Forelimb muscle (tissue), 1 donor: ENCODE measurements at regions not wholly inside any gene's neighbourhood (a gene's known extent, or its start where the extent isn't known, plus 50 kb on each side); places are given as distances from the start of the nearest gene placed in this dataset.

Experiments
- DNase-seq: peaks from one replicate; pipeline ENCODE4 v3.0.0-alpha.2; 2013; ENCODE audit warnings: low read depth

DNA sequence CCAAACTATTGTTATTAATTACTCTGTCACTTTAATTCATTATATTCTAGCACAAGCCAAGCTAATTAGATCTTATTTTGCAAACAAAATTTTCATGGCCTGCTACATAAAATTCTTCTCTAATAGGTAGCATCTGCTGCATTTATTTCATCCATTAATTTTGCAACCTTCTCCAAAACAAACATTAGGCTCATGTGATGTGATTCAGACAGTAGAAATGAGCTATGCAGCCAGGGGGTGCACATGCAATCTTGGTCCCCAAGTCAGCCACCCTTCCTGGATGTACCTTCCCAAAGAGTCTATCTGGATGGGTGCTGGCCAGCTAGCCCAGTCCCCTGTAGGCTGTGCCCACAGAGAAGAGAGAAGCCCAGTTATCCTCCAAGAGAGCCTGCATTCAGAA is 242.1 kb upstream of the OSR1 start:
- DNase-seq: no peak

DNA sequence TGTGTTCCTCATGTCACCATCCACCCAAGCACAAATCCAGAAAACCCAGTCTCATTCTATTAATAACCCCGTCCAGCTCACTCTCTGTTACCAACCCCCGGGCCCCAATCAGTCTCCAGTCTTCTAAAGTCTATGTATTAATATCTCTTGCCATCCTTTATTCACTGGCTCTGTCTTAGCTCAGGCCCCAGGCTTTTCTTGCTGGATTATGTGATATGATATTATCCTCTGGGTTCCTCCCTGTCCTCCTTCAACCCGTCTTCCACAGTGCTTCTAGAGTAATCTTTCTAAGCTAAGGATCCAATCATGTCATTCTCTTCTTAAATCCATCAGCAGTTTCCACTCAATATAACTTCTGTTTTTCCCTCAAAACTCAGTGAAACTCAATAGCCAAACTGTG is 240.5 kb upstream of the OSR1 start:
- no peak for DNase-seq

DNA sequence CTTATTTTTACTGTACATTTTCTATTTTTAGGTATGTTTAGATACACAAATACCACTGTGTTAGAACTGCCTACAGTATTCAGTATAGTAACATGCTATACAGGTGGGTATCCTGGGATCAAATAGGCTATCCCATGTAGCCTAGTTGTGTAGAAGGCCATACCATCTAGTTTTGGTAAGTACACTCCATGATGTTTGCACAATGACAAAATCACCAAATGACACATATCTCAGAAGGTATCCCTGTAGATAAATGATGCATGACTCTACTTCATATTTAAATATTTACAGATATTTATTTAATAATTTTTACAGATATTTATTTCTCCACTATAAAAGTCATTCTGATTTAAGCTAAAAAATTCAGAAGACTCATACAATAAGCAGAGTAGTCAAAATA is 233.8 kb upstream of the OSR1 start:
- no peak for DNase-seq

DNA sequence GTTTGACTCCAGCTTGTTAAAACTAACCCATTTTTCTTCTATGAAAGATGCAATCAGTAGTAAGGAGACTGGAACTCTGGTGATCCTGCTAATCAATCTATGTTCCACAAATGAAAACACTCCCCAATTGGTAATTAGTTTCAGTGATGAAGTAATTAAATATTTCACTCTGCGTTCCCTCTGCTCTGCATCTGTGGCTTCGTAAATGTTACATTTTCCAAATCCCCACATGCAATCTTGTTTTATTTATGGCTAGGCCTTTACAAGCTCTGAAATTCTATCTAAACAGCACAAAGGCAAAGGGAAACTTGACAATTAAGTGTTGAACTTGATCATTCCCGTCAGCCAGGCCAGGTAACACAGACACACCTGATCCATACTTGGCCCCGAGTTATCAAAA is 231.4 kb upstream of the OSR1 start:
- DNase-seq: no peak

DNA sequence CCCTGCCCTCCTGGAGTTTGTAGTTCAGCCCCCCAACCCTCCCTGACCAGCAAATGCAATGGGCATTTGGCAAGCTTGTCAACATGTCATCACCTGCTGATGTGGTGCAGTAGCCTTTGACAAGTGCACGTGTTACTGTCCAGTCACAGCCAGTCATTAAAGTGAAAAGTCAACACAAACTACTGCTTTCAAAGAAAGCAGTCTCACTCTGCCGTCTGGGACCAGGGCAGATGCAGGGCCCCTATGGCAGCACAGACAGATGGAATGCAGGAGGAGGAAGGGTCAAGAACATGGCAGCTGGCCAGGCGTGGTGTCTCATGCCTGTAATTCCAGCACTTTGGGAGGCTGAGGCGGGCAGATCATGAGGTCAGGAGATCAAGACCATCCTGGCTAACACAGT is 222.4 kb upstream of the OSR1 start:
- DNase-seq: no peak

DNA sequence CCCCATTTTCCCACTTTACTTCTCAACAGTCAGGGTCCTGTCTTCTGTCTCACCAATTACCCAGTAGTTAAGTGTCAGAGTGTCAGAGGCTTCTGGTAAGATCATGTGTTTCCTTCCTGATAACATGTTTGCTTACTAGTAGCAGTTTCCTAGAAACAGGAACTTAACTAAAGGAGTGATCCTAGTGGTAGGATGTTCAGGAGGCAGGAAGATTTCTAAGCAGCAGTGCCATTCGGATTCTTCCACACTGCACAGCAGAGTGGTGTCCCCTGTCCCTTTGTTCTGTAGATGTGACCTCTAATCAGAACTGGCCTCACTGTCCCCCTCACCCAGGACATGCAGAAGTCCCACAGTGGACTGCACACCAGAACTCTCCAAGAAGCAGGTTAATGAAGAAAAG is 221.8 kb upstream of the OSR1 start:
- DNase-seq: no peak

DNA sequence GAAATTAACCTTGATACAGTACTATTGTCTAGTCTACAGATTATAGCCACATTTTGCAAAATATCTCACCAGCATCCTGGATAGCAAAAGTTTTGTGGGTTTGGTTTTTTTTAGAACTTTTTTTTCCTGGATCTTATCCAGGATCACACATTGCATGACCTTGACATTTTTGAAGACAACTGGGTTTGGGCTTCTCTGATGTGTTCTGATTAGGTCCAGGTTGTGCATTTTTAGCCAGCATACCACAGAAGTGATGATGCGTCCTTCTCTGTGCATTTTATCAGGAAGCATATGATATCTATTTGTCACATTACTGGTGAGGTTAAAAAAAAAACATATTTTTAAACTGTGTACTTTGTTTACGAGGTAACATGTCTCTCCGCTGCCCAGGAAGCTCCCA is 221.0 kb upstream of the OSR1 start:
- no peak for DNase-seq

DNA sequence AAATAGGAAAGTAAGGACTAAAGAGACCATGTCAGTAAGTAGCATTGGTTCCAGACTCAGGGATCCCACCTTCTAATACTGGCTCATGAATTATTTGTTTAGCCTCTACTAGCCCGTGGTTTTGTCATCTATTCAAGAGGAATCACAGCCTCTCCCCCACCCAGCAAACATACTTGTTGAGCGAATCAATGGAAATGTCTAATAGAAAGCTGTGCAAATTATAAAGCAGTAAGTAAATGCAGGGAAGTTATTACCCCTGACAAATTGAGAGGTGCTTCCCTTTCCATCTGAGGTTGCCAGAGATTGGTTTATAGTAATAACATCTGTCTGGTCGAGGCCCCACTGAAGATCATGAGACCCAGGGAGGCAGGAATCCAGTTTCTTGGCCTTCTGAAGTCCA is 219.3 kb upstream of the OSR1 start:
- DNase-seq: no peak

DNA sequence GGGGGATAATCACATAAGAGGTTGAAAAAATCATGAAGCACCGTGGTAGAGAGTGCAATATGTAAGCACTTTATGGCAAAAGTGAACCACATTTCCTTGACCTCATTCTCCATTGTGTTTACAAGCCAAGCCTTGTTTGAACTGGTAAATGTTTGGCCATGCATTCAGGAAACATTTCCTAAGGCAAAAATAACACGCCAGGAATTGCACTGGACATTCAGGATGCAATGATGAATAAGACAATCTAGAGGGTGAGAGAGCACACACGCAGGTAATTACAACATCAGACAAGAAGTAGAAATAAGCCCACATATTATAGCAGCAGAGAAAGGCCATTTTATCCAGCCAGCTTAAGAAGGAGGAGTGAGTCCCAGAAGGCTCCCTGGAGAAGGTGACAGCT is 218.0 kb upstream of the OSR1 start:
- DNase-seq: no peak

DNA sequence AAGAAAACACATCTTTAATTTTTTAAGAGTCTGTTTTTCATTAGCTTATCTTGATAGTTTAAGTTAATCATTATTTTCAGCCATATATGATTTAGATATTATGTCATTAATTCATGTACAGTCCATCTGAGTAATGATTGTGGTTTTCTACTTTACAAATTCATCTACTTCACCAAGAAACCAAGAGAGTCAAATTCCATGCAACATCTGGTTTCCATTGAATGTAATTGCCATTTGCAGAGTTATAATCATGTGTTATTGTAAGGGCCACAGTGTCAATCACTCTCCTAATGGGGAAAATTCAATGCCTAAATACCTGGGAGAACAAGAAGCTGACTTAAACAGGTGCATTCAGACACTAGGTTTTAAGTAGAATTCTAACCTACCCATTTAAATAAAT is 217.2 kb upstream of the OSR1 start:
- DNase-seq: no peak

DNA sequence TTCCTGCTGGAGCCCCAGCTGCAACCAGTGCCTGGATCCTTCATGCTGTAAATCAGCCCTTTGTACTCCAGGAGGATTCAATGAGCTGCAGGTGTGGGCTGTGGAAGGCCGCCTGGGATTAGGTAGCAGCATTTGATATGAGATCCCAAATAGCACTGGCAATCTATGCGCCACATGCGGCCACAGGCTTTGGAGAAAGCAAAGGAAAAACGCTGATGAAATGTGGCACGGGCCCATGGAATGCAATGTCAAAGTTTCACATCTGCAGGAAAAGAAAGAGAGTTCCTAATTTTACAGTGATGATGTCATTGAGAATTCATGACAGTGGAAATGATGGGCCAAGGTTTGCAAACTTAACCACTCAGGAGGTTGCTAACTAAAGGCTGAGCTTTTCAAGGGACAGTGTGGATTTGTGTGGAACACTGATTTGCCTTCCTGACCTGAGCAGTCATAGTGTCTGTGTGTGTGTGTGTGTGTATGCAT is 216.4 kb upstream of the OSR1 start:
- DNase-seq: peak; percentile 88

DNA sequence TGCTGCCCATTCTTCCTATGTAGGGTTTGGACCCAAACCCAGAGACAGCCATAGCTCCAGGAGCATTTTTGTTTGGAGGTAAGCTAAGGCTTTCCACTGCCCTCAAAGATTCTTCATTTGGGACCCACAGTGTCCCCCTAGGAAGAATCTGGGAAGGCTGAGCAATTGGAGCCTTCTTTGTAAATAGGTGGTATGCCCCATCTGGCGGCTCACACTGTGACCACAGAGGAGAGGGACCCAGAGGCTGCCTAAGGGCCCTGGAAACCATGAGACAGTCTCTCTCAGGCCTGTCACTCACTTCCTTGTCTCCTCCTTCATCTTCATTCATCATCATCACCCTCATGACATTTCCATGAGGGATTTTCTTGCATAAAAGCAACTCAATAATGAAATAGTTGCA is 215.4 kb upstream of the OSR1 start:
- DNase-seq: no peak

DNA sequence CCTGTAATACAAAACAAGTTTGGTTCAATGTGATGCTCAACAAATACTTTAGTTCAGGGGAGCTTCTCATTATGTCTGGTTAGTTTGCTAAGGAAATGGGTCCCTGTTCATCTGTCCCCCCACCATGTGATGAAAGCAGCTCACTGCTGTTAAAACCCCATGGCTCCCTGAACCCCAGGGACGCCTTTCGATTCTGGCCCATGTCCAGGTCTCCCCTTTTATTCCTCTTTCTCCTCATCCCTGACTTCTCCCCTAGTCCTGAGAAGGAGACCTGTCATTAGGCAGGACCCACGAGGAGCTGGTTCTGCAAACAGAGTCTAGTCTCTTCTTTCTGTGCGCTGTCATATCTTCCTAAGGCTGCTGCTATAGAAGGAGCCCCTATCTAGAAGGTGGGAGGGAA is 213.3 kb upstream of the OSR1 start:
- no peak for DNase-seq

DNA sequence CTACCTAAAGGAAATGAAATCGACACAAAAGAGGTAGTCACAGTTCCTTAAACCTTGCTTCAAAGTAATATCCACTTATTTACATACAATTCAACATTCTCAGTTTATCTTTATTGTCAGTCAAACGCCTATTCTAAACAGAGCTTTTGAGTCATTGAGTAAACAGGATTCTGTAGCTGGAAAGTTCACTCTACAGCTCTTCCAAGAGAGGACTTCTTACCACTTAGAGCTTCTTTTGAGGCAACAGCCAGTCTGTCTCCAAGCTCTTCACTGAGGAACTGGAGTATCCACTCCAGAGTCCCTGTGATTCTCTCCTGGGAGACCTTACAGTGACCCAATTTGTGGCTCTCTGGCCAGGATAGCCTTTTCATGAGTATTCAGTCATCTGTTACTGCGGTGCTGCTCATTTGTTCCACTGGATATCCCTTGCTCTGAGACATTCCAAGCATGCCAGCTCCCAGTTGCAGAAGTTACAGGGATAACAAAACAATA is 210.9 kb upstream of the OSR1 start:
- DNase-seq: no peak

DNA sequence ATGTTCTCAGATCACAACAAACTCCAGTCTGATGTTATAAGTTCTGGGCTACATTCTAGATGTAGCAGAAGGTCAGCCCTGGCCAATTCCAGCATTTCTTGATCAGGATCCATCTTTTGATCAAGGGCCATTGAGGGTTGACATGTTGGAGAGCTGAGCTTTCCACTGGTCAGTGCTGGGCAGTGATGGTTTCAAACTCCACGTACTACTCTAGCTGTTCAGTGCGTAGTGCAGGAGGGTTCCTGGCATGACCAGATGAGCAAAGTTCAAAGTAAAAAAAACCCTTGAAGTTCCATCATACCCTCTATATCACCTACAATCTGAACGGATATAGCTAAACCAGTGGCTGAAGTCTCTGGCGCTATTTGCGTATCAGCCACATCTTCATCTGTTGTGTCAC is 210.4 kb upstream of the OSR1 start:
- no peak for DNase-seq

DNA sequence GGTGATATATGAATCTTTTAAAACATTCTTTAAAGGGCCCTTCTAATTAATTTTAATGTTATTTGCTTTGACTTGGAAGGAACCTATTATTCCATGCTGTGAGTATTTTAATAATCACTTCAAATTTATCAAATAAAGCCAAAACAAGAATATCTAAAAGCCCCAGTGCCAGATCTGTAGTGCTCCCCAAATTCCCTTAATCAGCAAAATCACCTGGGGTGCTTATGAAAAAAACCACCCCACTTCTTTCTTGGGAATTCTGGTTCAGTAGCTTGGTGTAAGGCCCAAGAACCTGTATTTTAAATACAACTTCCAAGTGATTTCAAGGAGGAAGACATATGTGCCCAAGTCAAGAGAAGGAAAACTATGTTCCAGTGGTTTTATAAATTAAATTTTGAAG is 202.4 kb upstream of the OSR1 start:
- DNase-seq: no peak

DNA sequence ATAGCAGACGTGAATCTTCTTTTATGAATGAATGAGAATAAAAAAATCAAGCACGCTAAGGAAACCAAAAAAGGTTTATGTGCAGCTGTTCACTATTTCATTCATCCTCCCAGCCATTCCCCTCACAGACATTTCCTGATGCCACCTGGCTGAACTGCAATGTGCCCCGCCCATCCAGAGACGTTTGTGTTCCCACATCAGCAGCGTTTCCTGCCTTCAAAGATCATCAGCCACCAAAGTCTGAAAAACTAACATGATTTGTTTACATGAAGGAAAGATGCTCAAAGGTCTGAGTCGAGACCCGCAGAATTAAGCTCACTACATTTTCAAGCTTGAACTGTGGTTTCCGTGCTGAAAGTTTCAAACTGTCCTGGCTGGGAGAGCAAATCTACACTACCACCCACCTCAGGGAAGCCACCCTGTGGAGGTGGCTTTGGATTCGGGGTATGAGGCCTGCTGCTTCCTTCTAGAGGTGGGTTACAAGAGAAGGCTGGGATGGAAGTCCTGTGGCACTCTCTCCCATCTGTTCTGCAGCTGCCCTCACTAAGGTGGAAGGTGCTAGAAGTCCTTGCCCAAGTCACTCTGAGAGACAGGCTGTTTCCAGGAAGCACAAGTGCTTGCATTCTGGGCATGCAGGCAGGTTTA is 201.3 kb upstream of the OSR1 start:
- DNase-seq: no peak

DNA sequence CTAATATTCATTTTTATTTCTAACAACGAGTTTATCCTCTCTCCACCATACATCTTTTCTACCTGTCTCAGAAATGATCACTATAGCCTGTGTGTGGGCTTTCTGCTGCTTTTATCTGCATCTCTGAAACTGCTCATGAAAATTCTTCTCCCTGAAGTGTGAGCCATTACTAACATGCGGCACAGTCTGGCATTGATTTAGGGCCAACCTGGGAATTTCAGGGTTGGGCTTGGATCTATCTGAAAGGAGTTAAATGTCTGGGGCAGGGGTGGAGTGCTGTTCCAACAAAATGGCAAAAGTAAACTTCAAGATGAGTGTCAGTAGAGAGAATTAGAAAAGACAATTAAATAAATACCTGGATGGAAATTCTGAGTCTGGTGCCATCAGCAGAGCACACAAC is 198.2 kb upstream of the OSR1 start:
- DNase-seq: no peak

DNA sequence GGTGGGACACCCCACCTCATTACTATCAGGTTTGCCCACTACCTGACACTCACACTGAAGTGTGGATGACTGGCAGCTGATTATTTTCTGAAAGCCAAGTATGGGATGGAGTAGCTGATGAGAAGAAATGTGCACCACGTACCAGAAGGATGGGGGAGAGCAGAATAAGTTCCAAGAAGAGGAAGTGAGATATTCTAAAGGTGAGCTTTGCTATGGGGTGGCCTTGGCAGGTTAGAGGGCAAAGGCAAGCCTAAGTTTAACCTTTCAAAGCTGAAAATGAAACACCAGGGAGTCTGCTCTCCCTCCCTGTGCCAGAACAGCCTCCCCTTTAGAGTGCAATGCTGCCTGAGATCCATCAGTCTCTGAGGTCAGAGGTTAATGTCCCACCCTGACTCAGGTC is 196.1 kb upstream of the OSR1 start:
- DNase-seq: no peak

DNA sequence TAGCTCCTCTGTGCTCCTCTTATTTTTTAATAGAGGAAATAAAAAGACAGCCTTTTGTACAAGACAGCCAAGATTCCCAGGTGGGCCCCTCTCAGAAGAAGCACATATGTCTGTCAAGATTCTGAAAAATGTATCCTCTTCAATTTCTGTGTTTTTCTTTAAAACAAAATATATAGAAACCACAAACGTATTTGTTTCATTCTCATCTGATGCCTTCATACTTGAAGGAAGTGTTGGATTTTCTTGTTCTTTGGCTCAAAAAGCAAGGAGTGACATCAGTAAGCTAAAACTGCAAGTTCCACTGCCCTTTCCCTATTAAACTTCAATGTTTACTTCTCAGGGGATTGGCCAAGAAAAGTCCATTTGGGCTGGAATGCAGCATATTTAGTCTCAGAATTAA is 193.8 kb upstream of the OSR1 start:
- no peak for DNase-seq

DNA sequence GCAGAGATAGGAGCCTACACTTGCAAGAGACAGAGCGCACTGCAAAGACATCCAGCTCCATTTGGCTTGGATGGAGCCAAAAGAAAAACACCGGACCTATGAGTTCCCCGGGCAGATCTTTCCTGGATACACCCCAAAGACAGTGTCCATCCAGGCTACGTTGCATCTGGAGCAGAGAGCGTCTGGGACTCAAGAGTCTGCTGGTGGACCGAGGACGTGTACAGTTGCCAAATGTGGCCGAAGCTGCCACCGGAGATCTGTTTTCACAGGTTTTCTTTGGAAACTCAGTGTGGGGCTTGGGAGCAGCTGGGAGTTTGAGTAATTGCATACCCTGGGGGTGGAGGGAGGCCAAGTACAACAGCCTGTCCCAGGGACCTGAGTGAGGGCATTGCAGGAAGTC is 192.3 kb upstream of the OSR1 start:
- DNase-seq: no peak

DNA sequence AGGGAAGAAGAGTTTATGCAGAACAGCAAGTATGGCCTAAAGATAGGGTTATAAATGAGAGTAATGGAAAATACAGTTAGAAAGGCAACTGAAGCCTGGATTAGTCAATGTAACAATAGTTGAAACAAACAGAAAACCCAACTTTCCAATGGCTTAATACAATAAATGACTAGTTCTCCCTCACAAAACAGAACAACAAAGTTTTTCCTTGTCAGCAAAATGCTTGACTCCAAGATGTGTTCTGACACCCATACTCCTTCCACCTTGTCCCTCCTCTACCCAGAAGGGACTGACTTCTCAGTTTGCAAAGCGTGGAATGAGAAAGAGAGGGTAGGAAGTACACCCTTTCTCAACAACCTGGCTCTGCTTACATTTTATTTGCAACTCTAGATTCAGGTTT is 191.4 kb upstream of the OSR1 start:
- DNase-seq: no peak

DNA sequence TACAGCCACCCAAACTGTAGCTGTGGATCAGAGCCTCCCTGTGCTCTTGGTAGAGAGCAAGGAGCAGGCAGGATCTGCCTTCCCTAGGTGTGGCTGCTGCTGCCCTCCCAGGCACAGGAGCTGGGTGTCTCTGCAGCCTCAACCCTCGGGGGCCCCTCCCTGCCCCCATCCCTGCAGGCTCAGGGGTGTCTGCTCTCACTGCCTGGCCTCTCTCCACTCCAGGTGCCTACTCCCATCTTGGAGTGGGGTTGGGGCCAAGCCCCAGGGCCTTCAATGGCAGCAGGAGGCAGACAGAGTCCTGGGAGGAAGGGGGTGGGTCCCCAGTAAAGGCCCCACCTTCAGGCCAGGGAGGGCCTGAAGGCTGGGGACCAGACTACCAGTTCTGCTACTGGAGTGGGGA is 189.7 kb upstream of the OSR1 start:
- no peak for DNase-seq

DNA sequence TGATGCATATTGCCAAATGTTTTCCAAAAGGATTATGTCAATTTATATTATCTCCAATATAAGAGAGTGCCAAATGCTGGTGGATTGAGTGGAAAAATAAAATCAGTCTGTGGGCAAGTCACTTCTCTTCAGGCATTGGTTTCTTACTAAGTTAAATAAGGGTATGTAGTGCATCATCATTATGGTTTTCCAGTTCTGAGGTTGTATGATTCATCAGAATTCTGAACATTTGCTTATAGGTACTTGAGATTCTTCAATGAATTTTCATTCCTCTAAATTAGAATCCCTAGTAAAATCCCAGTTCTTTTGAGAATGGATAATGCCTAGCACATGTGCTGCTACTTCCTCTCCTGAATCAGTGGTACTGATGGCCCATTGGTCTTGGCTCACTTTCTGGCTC is 188.9 kb upstream of the OSR1 start:
- no peak for DNase-seq
